H1 (cell line): ENCODE measurements at regions not wholly inside any gene's neighbourhood (a gene's known extent, or its start where the extent isn't known, plus 50 kb on each side); places are given as distances from the start of the nearest gene placed in this dataset.

Source experiments
- EZH2 ChIP-seq: fragments of 200-600 bp; sonication (generic); IDR thresholded peaks from 2 replicates; pipeline ENCODE4 v1.7.1; 2012; ENCODE audit warnings: low read depth, mild to moderate bottlenecking, moderate library complexity, low read length, inconsistent platforms; ENCODE audit not compliant: severe bottlenecking
- POLR2A ChIP-seq, 2 experiments: IDR thresholded peaks; 1 replicate in 1 of 2; 2 replicates in 1 of 2; pipeline ENCODE4 v1.6.1; 2011; ENCODE audit warnings: low read depth in 2 of 2, low read length in 2 of 2, mild to moderate bottlenecking in 2 of 2; ENCODE audit errors: control extremely low read depth in 1 of 2
- POLR2AphosphoS5 ChIP-seq: IDR thresholded peaks from 2 replicates; pipeline ENCODE4 v1.6.1; 2011; ENCODE audit warnings: low read depth, low read length
- RFX5 ChIP-seq: IDR thresholded peaks from 2 replicates; pipeline ENCODE4 v1.6.1; 2011; ENCODE audit warnings: low read depth, low read length, improper control_type of control experiment, borderline replicate concordance
- RNF2 ChIP-seq: fragments of 200-900, 300-1000 bp; sonication (generic); IDR thresholded peaks from 2 replicates; pipeline ENCODE4 v1.7.1; 2016; ENCODE audit warnings: borderline replicate concordance, low read depth, mild to moderate bottlenecking, antibody characterized with exemption, low read length; ENCODE audit not compliant: poor library complexity, severe bottlenecking; ENCODE audit errors: missing control alignments
- TEAD4 ChIP-seq: IDR thresholded peaks from 2 replicates; pipeline ENCODE4 v1.6.1; 2012; ENCODE audit warnings: low read depth, low read length, inconsistent platforms, mixed read lengths
- TF ChIP-seq, protein P1 (sequence below), 3 experiments: IDR thresholded peaks; 1 replicate in 2 of 3; 2 replicates in 1 of 3; pipeline versions ENCODE4 v1.5.1 to v1.6.1; 2011; ENCODE audit warnings: low read length in 3 of 3, mild to moderate bottlenecking in 3 of 3, inconsistent platforms in 2 of 3, low read depth in 1 of 3, moderate library complexity in 1 of 3; ENCODE audit not compliant: insufficient read depth in 1 of 3; ENCODE audit errors: control extremely low read depth in 1 of 3

DNA sequence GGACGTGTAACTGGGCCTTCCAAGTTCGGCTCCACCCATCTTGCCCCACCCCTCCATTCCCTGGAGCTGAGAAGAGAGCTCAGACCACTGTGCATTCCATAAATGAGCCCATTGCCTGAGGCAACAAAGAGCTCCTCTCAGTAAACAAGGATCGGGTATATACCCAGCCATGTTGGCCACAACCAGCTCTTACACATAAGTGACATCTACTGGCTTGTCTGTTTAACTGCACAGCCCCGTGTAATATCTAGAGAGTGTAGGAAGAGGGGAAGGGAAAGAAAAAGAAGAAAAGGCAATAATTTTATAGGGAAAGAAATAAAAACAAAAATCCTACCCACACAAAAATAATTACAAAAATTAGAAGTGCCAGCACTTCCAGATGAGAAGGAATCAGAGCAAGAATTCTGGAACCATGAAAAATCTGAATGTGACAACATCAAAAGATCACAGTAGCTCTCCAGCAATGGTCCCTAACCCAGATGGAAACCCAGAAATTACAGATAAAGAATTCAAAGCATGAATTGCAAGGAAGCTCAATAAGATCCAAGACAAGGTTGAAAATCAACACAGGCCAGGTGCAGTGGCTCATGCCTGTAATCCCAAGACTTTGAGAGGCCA, 308.1 kb downstream of the RPAP3 start:
- no peak for TF ChIP-seq RNF2
- no peak for TF ChIP-seq POLR2AphosphoS5
- no peak for TF ChIP-seq RFX5
- no peak for TF ChIP-seq TEAD4
- no peak for TF ChIP-seq POLR2A (IDR thresholded peaks at IDR 0.05; ENCODE audit: control extremely low read depth in 1 of 2, low read depth in 2 of 2, low read length in 2 of 2)
- TF ChIP-seq, protein P1, sequence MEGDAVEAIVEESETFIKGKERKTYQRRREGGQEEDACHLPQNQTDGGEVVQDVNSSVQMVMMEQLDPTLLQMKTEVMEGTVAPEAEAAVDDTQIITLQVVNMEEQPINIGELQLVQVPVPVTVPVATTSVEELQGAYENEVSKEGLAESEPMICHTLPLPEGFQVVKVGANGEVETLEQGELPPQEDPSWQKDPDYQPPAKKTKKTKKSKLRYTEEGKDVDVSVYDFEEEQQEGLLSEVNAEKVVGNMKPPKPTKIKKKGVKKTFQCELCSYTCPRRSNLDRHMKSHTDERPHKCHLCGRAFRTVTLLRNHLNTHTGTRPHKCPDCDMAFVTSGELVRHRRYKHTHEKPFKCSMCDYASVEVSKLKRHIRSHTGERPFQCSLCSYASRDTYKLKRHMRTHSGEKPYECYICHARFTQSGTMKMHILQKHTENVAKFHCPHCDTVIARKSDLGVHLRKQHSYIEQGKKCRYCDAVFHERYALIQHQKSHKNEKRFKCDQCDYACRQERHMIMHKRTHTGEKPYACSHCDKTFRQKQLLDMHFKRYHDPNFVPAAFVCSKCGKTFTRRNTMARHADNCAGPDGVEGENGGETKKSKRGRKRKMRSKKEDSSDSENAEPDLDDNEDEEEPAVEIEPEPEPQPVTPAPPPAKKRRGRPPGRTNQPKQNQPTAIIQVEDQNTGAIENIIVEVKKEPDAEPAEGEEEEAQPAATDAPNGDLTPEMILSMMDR (IDR thresholded peaks at IDR 0.05; ENCODE audit: control extremely low read depth in 1 of 3, insufficient read depth in 1 of 3, low read depth in 1 of 3, low read length in 3 of 3), result peak in 2 of 3 experiments; percentile 32 to 45; a peak in 3 of 4 replicates
- TF ChIP-seq EZH2, result no peak
